Thyroid gland (tissue), 4 donors: ENCODE measurements at regions not wholly inside any gene's neighbourhood (a gene's known extent, or its start where the extent isn't known, plus 50 kb on each side); places are given as distances from the start of the nearest gene placed in this dataset.

ENCODE experiments used
- CTCF ChIP-seq, 6 experiments: fragments of 200-600 bp in 3 of 6; fragments of 450-650 bp in 3 of 6; sonication (generic) in 3 of 6; IDR thresholded peaks; one replicate each; pipeline ENCODE4 v1.5.1; 2016 to 2019; ENCODE audit warnings: antibody characterized with exemption in 6 of 6, mild to moderate bottlenecking in 2 of 6, inconsistent platforms in 1 of 6, moderate library complexity in 1 of 6
- POLR2A ChIP-seq, 2 donors: fragments of 450-650 bp; IDR thresholded peaks; one replicate each; pipeline ENCODE4 v1.6.1; 2017; ENCODE audit warnings: antibody characterized with exemption in 2 of 2, mild to moderate bottlenecking in 2 of 2, moderate library complexity in 1 of 2

GRCh38 chr10:16360425-16360824, 76.4 kb upstream of the PTER start:
- TF ChIP-seq CTCF (IDR thresholded peaks at IDR 0.05) (no peak), POLR2A (IDR thresholded peaks at IDR 0.05) (no peak)
